ENCODE measurements at regions not wholly inside any gene's neighbourhood (a gene's known extent, or its start where the extent isn't known, plus 50 kb on each side); places are given as distances from the start of the nearest gene placed in this dataset.
A peak's percentile ranks its signal among the peaks of the same experiment; 100 is the strongest.

DNA sequence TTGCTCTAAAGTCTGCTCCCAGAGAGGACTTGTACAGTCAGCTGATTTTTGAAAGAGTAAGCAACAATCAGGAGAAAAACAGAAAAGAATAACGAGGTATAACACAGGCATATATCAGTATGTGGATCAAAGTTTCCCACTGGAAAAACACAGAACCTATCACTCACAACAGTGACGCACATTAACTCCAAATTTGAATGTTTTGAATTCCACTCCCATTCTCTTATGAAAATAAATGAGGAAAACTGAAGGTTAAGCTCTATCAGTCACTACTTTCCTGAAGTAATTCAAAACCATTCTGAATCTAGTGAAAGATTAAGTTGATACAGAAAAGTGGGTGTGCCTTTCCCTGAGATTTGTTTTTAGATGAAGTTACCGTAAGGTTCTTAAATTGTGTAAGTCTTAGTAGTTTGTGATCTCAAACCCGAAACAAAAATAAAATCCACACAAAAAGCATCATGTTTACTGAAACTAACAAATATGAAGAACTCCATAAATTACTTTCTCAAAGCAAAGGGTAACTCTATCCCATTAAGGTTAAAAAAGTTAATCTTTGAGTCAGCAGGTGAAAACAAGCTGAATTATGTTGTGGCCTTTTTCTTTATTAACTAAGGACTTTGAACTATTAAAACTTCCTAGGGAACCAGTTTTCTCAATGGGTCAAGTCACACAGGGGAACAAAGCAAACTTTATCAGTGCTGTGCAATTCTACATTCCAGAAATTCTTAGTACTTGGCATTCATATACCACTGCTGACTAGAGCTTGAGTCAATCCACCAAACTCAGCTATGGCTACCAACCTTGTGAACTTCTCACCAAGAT lies 115.7 kb downstream of the OGFRL1 start:
- Histone ChIP-seq H3K36me3 (peaks cover under 1% of the 10 kb centered on the region), H3K9me3 (no peaks in the 10 kb centered on the region), H3K27me3 (no peaks in the 10 kb centered on the region), H3K27ac (peak overlapping the region; percentile 75), H3K4me3 (peak overlapping the region; percentile 26), H3K4me1 (peaks cover 28% of the 10 kb centered on the region)
- intact Hi-C loops (cut with DNase I), result no loop called here
- ATAC-seq (peak; percentile 94), DNase-seq (no peak)
- TF ChIP-seq, protein P1, sequence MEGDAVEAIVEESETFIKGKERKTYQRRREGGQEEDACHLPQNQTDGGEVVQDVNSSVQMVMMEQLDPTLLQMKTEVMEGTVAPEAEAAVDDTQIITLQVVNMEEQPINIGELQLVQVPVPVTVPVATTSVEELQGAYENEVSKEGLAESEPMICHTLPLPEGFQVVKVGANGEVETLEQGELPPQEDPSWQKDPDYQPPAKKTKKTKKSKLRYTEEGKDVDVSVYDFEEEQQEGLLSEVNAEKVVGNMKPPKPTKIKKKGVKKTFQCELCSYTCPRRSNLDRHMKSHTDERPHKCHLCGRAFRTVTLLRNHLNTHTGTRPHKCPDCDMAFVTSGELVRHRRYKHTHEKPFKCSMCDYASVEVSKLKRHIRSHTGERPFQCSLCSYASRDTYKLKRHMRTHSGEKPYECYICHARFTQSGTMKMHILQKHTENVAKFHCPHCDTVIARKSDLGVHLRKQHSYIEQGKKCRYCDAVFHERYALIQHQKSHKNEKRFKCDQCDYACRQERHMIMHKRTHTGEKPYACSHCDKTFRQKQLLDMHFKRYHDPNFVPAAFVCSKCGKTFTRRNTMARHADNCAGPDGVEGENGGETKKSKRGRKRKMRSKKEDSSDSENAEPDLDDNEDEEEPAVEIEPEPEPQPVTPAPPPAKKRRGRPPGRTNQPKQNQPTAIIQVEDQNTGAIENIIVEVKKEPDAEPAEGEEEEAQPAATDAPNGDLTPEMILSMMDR (IDR thresholded peaks at IDR 0.05), result no peak

- Histone ChIP-seq H3K4me3 (no peak overlapping the region), H3K27ac (peak overlapping the region; percentile 75), H3K36me3 (peaks cover 5% of the 10 kb centered on the region), H3K27me3 (no peaks in the 10 kb centered on the region), H3K4me1 (peaks cover 28% of the 10 kb centered on the region), H3K9me3 (no peaks in the 10 kb centered on the region)
- DNase-seq, result no peak
- ATAC-seq, result no peak
- intact Hi-C loops (cut with DNase I), result no loop called here
- TF ChIP-seq, protein P1 (IDR thresholded peaks at IDR 0.05), result no peak
Measured at GRCh38 chr6:71404967-71405278, 116.3 kb downstream of the OGFRL1 start.

- intact Hi-C loops (cut with DNase I), result no loop called here
- Histone ChIP-seq H3K36me3 (peaks cover 5% of the 10 kb centered on the region), H3K4me3 (no peak overlapping the region), H3K4me1 (peaks cover 28% of the 10 kb centered on the region), H3K27me3 (no peaks in the 10 kb centered on the region), H3K9me3 (no peaks in the 10 kb centered on the region), H3K27ac (peak overlapping the region; percentile 75)
- ATAC-seq, result no peak
- no peak for DNase-seq
- TF ChIP-seq, protein P1 (IDR thresholded peaks at IDR 0.05), result no peak
Measured at GRCh38 chr6:71405416-71405815, 116.8 kb downstream of the OGFRL1 start.

DNA sequence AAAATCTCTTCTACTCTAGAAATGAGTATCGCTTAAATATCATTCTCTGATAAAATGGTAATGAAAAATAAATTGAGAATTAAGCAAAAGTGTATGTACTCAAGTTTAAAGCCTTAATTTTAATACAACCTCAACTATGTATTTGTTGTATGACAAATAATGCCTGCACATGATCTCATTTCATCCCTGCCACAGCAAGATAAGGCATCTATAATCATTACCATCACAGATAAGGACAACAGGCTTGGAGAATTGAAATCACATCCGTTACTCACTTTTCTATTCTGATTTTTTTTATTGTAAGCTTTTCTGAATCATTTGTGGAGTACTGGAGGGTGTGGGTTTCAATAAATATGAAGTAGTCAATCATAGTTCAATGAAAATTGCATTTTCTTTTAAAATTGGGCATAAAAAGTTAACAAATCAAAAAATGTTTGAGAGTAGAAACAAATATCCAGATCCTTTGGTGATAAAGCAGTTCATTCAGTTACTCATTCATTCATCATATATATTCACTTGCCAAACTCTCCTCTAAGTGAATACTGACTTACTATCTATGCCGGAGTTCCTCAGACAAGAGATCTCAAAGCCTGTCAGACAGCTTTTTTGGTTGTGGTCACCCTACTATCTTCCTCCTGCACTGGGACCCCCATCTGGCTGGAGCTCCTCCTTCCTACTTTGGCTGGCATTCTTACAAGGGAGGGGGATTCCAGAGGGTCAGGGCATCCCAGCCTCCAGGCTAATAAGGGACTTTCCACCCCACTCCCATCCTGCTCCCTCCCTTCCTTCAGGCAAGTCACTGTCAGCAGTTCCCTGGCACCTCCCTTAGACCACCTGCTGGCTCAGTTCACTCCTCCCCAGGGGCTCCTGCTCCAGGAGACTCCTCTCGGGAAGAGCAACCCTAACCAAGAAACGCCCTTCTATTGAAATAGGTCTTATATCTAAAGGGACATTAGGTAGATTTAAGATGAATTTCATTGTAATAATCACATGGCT lies 118.6 kb downstream of the OGFRL1 start:
- H3K36me3 ChIP-seq, result peaks cover 5% of the 10 kb centered on the region
- no peaks in the 10 kb centered on the region for H3K27me3 ChIP-seq
- H3K27ac ChIP-seq, result no peak overlapping the region
- H3K4me1 ChIP-seq, result peaks cover 37% of the 10 kb centered on the region
- DNase-seq (no peak), ATAC-seq (peak; percentile 26)
- H3K4me3 ChIP-seq, result no peak overlapping the region
- intact Hi-C loops (cut with DNase I), result no loop called here
- TF ChIP-seq, protein P1 (IDR thresholded peaks at IDR 0.05), result no peak
- no peaks in the 10 kb centered on the region for H3K9me3 ChIP-seq

GRCh38 chr6:71408787-71409723 lies 120.4 kb downstream of the OGFRL1 start:
- no peak overlapping the region for H3K4me3 ChIP-seq
- no peak overlapping the region for H3K27ac ChIP-seq
- intact Hi-C loops (cut with DNase I), result no loop called here
- H3K36me3 ChIP-seq, result peaks cover 5% of the 10 kb centered on the region
- H3K4me1 ChIP-seq, result peaks cover 33% of the 10 kb centered on the region
- ATAC-seq, result no peak
- TF ChIP-seq, protein P1 (IDR thresholded peaks at IDR 0.05), result no peak
- H3K9me3 ChIP-seq, result no peaks in the 10 kb centered on the region
- no peaks in the 10 kb centered on the region for H3K27me3 ChIP-seq
- DNase-seq, result no peak

All from upper lobe of right lung (tissue), 1 donor.